ENCODE measurements at regions not wholly inside any gene's neighbourhood (a gene's known extent, or its start where the extent isn't known, plus 50 kb on each side); places are given as distances from the start of the nearest gene placed in this dataset.

DNA sequence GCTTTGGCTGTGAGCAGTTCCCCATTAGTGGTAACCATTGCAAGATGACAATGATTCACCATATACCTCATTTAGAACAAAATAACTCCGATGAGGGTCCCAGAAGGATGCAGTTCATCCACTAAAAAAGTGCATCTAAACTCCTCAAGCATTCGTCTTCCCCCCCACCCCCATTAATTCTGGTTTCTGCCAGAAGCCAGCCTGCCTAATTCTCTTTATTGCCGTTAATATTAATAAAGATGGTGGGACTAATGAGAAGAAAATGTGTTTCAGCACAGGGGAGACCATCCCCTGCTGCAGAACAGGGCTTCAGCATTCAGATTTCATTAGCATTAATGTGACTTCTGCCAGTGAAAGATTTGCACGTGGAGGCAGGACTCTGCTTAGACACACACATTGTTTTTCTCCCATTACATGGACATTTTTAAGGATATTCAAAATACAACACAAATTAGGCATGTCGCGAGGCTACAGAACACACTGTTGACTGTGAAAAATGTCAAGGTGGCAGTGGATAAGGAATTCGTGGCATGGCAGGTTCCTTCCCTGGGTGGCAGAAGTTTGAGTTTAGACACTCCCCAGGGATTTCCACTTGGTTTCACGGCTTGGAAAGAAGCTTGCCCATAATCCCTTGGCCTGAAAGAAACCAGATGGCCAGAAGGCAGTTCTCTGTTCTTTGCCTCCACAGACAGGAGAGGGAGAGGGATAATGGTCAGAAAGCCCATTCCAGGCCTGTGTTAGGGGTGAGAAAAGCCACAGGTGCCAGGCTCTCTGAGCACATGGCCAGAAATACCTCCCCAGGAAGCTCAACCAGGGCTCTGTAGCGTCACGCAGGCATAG, 236.5 kb downstream of the FOXO1 start:
- Mint-ChIP-seq H3K27me3 (no peaks in the 10 kb centered on the region), H3K4me1 (peaks cover 23% of the 10 kb centered on the region), H3K4me3 (no peak overlapping the region), H3K36me3 (peaks cover 2% of the 10 kb centered on the region), H3K27ac (no peak overlapping the region), H3K9me3 (no peaks in the 10 kb centered on the region)
- CTCF ChIA-PET, result no interaction called here
- DNase-seq, result no peak

DNA sequence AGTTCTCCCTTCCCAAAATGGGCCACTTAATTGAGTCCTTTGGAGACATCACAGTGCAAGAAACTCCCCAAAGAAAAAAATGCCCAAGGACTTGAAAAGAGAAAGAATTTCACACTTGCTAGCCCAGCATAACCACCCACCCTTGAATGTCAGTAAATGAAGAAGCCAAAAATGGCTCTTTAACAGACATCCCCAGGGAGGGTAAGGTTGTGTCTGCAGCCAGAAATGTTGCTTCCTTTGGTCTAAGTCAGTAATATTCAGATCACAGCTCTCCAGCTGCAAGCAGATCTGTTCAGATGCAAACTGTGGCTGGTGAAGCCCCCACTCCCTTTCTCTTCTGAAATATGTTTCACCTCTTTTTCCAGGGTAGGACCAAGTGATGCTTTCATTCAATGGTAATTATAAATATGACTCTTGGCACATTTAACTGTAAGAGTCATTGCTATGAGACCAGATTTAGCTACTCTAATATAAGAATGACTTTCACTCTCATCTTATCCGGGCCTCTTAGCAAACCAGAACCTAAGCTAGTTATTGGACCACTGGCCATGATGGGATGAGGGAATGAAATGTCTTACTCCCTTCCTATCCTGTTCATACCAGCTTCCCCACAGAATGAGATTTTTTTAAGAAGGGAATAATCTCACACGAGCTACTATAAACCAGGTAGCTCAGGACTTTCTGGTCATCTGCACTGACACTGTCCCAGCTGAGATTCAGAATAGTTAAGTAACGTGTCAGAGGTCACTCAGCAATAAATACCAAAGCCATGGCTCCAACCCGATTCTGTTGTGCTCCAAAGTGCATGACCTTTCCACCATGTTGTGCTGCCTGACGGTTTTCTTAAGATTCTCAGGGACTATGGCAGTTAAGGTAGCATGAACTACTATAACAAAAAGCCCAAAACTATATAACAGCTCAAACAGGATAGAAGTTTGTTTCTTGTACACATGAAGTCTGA, 234.1 kb downstream of the FOXO1 start:
- H3K27me3 Mint-ChIP-seq, result no peaks in the 10 kb centered on the region
- CTCF ChIA-PET, result interaction anchor here (1.0 to 1.2 kb wide), 2 partner anchors 16 to 363 kb away, joined by 3 read pairs; no protein-coding TSS in a partner anchor
- H3K36me3 Mint-ChIP-seq, result peaks cover 5% of the 10 kb centered on the region
- H3K27ac Mint-ChIP-seq, result no peak overlapping the region
- H3K4me1 Mint-ChIP-seq, result peaks cover 31% of the 10 kb centered on the region
- H3K4me3 Mint-ChIP-seq, result no peak overlapping the region
- DNase-seq, result no peak
- no peaks in the 10 kb centered on the region for H3K9me3 Mint-ChIP-seq

DNA sequence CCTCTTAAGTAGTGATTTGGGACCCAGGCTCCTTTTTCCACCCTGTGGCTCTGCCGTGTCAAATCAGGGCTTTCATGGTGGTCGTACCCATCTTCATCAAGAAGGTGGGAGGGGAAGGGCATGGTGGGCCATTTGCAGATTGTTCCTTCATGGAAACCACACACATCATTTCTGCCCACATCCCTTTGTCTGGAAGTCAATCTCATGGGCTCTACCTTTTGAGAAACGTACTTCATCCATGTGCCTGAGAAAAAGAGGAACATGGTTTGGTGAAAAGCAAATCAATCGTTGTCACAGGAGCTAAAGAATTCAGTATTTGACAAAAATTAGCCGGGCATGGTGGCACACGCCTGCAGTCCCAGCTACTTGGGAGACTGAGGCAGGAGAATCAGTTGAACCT, 233.4 kb downstream of the FOXO1 start:
- no peak overlapping the region for H3K27ac Mint-ChIP-seq
- H3K4me3 Mint-ChIP-seq, result no peak overlapping the region
- H3K4me1 Mint-ChIP-seq, result peaks cover 37% of the 10 kb centered on the region
- DNase-seq, result no peak
- no peaks in the 10 kb centered on the region for H3K9me3 Mint-ChIP-seq
- no peaks in the 10 kb centered on the region for H3K27me3 Mint-ChIP-seq
- CTCF ChIA-PET, result no interaction called here
- peaks cover 5% of the 10 kb centered on the region for H3K36me3 Mint-ChIP-seq

DNA sequence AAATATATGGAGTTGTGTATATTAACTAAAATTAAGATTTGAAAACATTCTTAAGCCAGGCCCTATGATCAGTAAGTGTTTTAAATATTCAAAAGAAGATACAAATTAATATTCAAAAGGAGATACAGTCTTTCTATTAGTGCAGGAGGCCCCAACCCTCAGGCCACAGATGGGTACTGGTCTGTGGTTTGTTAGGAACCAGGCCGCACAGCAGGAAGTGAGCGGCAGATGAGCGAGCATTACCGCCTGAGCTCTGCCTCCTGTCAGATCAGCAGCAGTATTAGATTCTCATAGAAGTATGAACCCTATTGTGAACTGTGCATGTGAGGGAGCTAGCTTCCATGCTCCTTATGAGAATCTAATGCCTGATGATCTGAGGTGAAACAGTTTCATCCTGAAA, 232.9 kb downstream of the FOXO1 start:
- no peaks in the 10 kb centered on the region for H3K27me3 Mint-ChIP-seq
- no peaks in the 10 kb centered on the region for H3K9me3 Mint-ChIP-seq
- CTCF ChIA-PET, result no interaction called here
- DNase-seq, result peak; percentile 58
- peaks cover 43% of the 10 kb centered on the region for H3K4me1 Mint-ChIP-seq
- no peak overlapping the region for H3K4me3 Mint-ChIP-seq
- H3K27ac Mint-ChIP-seq, result peak overlapping the region; percentile 38
- peaks cover 5% of the 10 kb centered on the region for H3K36me3 Mint-ChIP-seq

GRCh38 chr13:40434516-40435397, 231.7 kb downstream of the FOXO1 start:
- Mint-ChIP-seq H3K27ac (peak overlapping the region; percentile 30), H3K9me3 (no peaks in the 10 kb centered on the region), H3K4me3 (no peak overlapping the region), H3K4me1 (peaks cover 54% of the 10 kb centered on the region), H3K36me3 (peaks cover 5% of the 10 kb centered on the region), H3K27me3 (no peaks in the 10 kb centered on the region)
- DNase-seq, result no peak
- CTCF ChIA-PET, result interaction anchor here (1.0 to 1.1 kb wide), 2 partner anchors 22 to 151 kb away, joined by 3 read pairs; no protein-coding TSS in a partner anchor

DNA sequence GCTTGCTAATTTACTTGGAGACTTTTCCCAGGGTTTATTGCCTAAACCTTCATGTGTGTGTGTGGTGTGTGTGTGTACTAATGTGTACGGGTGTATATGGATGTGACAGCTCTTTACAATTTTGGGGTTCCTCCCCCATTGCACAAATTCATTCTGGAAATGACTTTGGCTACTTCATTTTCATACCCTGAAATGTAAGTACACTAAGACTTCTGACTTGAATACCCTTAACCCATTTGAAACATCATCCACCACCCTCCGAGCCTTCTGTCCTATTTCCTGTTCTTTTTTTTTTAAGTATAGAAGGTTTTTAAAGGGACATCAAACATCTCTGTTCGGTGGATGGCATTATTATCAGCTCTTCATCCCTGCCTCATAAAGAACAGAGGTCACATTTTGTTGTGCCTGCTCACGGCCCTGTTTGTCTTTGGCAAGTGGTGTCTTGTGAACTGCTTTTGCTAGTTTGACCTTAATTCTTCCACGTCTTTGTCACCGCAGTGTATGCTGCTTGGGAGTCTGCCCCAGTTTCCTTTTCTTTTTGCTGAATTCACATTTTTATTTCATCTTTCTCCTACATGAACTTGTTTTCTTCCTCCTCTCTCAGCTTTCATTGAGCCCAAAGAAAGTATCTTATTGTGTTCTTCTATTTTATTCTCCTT, 228.3 kb downstream of the FOXO1 start:
- Mint-ChIP-seq H3K4me1 (peaks cover 47% of the 10 kb centered on the region), H3K9me3 (no peaks in the 10 kb centered on the region)
- CTCF ChIA-PET, result interaction anchor here (0.6 to 1.9 kb wide), 3 partner anchors 10 to 54 kb away, joined by 3 to 4 read pairs (median 3); no protein-coding TSS in a partner anchor

DNA sequence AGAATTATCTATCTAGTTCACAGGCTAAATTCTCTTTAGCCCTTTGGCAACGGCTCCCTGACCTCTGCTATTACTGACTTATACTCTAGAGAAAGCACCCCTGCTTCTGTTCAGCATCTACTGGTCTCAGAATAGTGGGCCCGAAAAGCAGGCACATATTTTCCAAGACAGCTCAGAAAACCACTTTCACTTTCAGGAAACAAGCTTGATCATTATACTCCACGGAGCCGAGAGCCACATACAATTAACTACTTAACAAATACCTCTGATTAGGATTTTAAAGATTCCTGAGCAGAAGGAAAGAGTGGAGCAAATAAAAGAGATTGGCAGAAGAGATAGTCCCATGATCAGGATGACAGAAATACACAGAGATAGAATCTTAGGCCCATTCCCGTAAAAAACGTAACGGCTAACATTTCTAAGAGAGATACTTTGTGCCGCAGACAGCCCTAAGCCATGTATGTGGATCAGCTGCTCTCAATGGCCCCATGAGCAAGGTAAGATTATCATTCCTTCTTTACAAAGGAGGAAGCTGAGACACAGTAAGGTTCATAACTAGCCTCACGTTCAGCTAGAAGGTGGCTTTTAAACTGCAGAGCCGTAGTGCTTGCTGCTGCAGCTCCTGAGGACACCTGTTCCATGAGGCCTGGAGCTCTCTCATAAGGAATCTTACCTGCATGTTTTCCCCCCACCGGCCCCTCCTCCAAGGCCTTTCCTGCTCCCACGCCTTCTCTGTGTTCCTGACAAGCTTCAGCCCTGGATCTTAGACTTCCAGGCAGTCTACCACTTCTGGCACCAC, 227.2 kb downstream of the FOXO1 start:
- no peaks in the 10 kb centered on the region for H3K27me3 Mint-ChIP-seq
- H3K4me1 Mint-ChIP-seq, result peaks cover 39% of the 10 kb centered on the region
- DNase-seq, result peak; percentile 36
- peak overlapping the region; percentile 64 for H3K27ac Mint-ChIP-seq
- H3K9me3 Mint-ChIP-seq, result no peaks in the 10 kb centered on the region
- peak overlapping the region; percentile 16 for H3K4me3 Mint-ChIP-seq
- CTCF ChIA-PET, result interaction anchor here (1.1 kb wide), 1 partner anchor 370 kb away, joined by 5 read pairs; no protein-coding TSS in a partner anchor
- H3K36me3 Mint-ChIP-seq, result peaks cover 5% of the 10 kb centered on the region

More for the DNA sequence above, 228.3 kb downstream of the FOXO1 start:
- no peak for DNase-seq
- Mint-ChIP-seq H3K27ac (peak overlapping the region; percentile 77), H3K27me3 (no peaks in the 10 kb centered on the region), H3K36me3 (peaks cover 5% of the 10 kb centered on the region), H3K4me3 (peak overlapping the region; percentile 39)

DNA sequence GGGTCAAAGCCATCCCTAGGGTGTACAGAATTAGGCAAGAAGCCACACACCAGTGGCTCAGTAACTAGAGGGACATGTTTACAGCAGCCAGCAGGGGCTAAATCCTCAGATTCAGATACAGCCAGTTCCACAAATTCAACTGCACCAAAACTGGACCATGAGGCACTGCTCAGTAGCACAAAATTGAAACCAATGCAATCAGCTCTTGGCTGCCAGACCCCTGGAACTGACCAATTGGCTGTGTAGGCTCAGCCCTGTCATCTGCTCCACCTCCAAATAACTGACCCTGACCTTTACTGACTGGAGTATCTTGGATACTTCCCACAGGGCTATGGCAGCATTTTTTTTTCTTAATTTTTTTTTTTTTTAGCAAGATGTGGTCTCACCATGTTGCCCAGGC, 226.5 kb downstream of the FOXO1 start:
- CTCF ChIA-PET, result interaction anchor here (1.1 kb wide), 1 partner anchor 371 kb away, joined by 5 read pairs; no protein-coding TSS in a partner anchor
- H3K27me3 Mint-ChIP-seq, result no peaks in the 10 kb centered on the region
- peaks cover 32% of the 10 kb centered on the region for H3K4me1 Mint-ChIP-seq
- H3K27ac Mint-ChIP-seq, result no peak overlapping the region
- no peaks in the 10 kb centered on the region for H3K9me3 Mint-ChIP-seq
- no peak for DNase-seq
- H3K4me3 Mint-ChIP-seq, result no peak overlapping the region
- peaks cover 3% of the 10 kb centered on the region for H3K36me3 Mint-ChIP-seq

DNA sequence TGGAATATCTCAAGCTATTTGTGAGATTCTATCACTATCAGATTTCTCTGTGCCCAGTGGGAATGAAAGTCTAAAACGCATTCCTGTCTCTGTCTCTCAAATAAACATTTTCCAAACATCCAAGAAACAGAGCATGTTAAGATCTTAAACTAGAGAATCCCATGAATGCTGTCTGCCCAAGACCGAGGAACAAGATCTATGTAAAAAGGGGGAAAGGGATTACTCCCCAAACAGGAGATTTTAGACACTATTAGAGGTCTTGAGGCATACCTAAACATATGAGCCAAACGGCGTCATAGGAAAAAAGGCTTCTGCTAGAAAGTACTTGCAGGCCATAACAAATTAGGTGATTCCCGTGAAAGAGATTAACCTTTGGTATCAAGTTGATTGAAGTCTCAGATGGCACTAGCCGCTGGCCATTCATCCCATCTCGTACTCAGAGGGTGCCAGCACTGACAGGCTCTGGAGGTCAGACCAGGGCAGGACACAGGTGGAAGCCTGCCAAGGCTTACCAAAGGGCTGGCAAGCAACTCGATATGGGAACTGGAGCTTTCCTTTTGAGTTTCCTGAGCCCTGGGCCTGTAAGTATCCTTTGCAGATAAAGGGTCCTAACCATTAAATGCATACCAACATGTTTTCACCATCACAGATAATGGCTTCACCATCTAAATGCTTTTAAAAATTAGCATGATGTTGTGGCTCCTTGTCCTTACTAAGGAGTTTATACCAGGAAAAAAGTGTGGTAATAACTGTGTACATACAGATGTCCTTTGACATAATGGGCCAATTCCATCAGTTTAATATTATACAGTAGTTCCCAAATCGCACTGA, 225.2 kb downstream of the FOXO1 start:
- Mint-ChIP-seq H3K4me1 (peaks cover 24% of the 10 kb centered on the region), H3K9me3 (no peaks in the 10 kb centered on the region), H3K36me3 (no peaks in the 10 kb centered on the region), H3K27ac (no peak overlapping the region), H3K27me3 (no peaks in the 10 kb centered on the region), H3K4me3 (no peak overlapping the region)
- CTCF ChIA-PET, result no interaction called here
- DNase-seq, result no peak

- Mint-ChIP-seq H3K9me3 (no peaks in the 10 kb centered on the region), H3K27me3 (peaks cover 4% of the 10 kb centered on the region), H3K4me3 (no peak overlapping the region), H3K36me3 (no peaks in the 10 kb centered on the region), H3K27ac (no peak overlapping the region), H3K4me1 (peaks cover 24% of the 10 kb centered on the region)
- CTCF ChIA-PET, result interaction anchor here (0.6 kb wide), 1 partner anchor 322 kb away, joined by 3 read pairs; no protein-coding TSS in a partner anchor
- no peak for DNase-seq
Measured at GRCh38 chr13:40442231-40442630, 224.2 kb downstream of the FOXO1 start.

DNA sequence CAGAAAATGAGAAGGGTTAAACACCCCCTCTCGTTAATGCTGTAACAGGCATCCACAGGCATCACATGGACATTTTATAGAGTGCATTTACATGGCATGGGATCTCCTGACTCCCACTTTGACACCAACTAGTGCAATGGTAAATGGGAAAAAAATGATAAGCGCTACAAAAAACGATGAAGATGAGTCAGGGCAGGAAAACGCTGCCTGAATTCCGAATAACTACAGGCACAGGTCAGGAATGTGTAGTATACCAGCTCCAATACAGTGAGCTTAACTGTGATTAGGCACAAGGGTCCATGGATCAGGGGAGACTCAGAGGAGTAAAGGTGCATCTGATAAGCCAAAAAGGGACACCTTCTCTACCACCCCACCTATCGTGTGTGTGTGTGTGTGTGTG, 223.6 kb downstream of the FOXO1 start:
- H3K4me1 Mint-ChIP-seq, result peaks cover 20% of the 10 kb centered on the region
- no peaks in the 10 kb centered on the region for H3K9me3 Mint-ChIP-seq
- no peaks in the 10 kb centered on the region for H3K36me3 Mint-ChIP-seq
- H3K27ac Mint-ChIP-seq, result no peak overlapping the region
- CTCF ChIA-PET, result interaction anchor here (0.6 kb wide), 1 partner anchor 323 kb away, joined by 3 read pairs; no protein-coding TSS in a partner anchor
- peaks cover 5% of the 10 kb centered on the region for H3K27me3 Mint-ChIP-seq
- no peak for DNase-seq
- no peak overlapping the region for H3K4me3 Mint-ChIP-seq

DNA sequence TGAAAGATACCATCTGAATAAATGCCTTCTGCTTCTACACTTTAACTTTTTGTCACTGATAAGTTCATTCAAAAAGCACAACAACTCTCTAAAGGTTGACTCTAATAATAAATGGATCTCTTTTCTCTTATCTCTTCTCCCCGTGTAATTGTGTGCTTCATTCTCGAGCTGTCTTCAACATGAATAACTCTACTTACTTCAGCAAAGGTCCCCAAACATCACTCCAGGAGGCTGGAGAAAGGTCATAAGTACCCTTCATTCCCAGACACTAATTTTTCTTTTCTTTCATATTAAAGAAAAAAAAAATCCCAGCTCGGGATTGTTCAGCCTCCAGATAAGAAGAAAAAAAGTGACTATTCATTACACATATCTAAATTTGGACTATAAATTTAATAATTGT, 222.2 kb downstream of the FOXO1 start:
- H3K27me3 Mint-ChIP-seq, result peaks cover 5% of the 10 kb centered on the region
- H3K36me3 Mint-ChIP-seq, result peaks cover 2% of the 10 kb centered on the region
- CTCF ChIA-PET, result interaction anchor here (0.6 to 1.1 kb wide), 2 partner anchors 12 to 69 kb away, joined by 3 read pairs; no protein-coding TSS in a partner anchor
- no peak for DNase-seq
- H3K27ac Mint-ChIP-seq, result no peak overlapping the region
- H3K4me1 Mint-ChIP-seq, result peaks cover 9% of the 10 kb centered on the region
- no peaks in the 10 kb centered on the region for H3K9me3 Mint-ChIP-seq
- no peak overlapping the region for H3K4me3 Mint-ChIP-seq
